ENCODE measurements at regions not wholly inside any gene's neighbourhood (a gene's known extent, or its start where the extent isn't known, plus 50 kb on each side); places are given as distances from the start of the nearest gene placed in this dataset.
"Not testable (repeated sequence)": the region's sequence is repeated elsewhere in the genome, so short reads cannot be mapped to it uniquely, and the experiment has no call there.

DNA sequence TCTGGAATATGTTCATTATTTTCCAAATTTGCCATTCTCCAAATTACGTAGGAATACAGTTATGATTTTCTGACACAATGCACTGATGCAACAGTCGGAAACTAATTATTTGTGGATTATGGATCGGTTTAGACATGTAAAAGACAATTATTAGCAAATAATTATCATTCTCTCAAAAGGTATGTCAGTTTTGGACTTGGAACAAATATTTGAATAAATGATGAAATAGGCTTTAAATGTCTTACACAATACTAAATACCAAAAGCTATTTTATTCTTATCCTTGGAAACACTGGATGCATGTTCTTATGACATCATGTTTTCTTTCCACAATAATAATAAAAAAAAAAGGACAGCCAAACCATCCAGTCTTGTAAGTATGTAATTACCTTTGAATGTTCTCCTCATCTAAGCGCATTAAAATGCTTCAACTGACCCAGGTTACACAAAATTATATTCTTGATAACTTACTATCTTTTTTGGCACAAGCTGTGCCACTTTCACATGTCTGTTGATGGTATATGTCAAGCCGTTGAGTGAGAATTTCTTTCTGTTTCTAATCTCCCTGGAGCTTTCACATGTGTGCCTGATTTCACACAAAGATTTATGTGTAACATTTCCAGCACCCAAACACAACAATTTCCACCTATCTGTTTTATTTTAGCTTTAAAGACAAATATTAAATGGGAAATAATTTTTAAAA lies 238.5 kb upstream of the ZNF385D start:
- no peak for DNase-seq (ENCODE audit: low spot score)

DNA sequence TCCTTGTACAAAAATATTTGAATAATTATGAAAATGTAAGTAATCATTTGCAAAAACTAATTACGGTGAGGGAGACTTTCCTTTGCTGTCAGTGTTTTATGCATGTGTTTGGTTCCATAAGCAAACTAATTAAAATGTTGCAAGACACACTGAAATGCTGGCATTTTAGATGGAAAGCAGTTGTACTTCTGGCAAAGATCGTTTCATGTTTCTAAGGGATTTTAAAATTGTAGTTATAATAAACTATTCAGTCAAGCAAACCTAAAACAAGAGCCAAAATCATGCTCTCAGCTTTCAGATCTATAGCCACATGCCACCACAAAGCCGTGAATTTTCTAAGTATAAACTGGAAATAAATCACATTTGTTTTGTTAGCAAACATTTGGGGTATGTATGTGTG lies 240.1 kb upstream of the ZNF385D start:
- DNase-seq (ENCODE audit: low spot score) = no peak

DNA sequence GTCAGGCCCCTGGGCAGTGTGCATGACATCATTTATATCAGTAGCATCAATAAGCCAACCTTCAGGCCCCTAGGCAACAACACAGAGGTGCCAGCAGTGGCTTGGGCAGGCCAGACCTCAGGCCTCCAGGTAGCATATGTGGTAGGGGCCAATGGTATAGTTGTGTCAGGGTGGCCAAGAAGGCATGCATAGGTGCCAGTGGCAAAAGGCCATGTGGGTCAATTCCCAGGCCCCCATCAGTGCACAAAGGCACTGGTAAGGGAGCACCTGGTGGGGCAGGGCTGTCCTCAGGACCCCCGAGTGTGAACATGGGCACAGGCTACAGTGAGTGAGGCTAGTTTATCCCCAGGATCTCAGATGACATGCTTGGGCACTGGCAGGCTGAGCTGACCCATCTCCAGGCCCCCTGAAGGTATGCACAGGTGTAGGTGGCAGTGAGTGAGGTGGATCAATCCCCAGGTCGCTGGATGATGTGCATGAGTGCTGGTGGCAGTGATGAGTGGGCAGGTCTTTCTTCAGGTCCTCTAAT lies 244.1 kb upstream of the ZNF385D start:
- no peak for DNase-seq (ENCODE audit: low spot score)

DNA sequence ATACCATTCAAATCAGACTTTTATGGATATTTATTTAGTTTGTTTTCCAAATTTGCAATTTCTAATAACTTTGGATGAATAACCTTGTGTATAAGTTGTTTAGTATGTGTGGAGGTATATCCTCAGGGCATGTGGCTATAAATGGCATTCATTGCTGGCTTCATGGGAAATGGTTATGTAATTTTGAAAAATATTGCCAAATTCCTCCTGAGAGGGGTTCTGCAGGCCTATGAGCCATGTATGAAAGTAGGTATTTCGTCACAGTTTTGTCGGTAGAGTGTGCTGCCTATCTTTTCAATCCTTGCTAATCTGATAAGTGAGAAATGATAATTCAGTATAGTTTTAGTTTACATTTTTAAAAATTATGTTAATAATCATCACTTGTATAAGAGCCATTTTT lies 256.4 kb upstream of the ZNF385D start:
- no peak for DNase-seq (ENCODE audit: low spot score)

DNA sequence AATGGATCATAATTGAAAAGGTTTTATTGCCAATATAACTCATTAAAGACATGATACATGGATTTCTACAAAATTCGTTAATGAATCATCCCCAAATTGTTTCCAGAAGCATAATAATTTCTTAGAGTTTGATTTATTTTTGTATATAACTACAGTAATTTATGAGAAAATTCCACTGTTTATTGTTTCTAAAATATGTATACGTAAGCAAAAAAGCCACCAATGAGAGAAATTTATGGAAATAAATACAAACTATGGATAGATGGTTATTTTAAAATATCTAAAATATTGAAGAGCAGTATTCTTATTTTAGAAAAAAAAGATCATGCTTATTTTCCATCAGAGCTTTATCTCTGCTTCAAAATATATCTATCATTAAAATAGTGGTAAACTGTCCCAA lies 260.0 kb upstream of the ZNF385D start:
- DNase-seq (ENCODE audit: low spot score) = no peak

DNA sequence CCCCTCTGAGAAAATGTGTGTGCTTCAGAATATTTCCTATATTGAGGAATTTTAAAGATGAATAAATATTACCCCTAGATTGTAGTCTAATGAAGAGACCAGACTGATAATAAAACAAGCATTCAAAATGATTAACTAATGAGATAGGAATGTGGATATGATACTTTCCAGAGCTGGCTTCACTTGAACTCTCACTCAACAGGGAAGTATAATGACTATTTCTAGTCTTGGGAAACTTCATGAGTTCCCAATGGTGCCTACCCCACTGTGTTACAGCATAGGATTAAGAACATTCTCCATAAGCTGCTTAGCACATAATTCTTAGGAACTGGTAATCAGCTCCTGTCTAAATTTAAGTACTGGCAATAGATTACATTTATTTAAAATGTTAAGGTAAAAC lies 261.5 kb upstream of the ZNF385D start:
- no peak for DNase-seq (ENCODE audit: low spot score)

DNA sequence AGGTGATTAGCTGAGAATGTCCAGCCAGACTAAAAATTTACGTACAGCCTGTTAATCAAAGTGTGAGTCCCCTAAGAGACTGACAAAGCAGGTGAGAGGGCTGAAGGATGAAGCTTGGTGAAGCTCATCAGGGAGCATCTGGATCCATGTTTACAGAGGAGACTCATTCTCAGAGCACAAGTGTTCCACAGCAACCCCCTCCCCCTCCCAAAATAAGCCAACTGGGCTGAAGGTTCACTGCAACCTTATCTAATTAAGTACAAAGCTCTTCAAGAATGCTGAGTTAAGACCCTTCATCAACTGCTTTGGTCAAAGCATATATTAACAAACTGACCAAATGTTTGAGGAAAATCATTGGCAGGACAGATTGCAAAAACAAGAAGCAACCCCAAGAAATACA lies 262.6 kb upstream of the ZNF385D start:
- DNase-seq (ENCODE audit: low spot score) = no peak

DNA sequence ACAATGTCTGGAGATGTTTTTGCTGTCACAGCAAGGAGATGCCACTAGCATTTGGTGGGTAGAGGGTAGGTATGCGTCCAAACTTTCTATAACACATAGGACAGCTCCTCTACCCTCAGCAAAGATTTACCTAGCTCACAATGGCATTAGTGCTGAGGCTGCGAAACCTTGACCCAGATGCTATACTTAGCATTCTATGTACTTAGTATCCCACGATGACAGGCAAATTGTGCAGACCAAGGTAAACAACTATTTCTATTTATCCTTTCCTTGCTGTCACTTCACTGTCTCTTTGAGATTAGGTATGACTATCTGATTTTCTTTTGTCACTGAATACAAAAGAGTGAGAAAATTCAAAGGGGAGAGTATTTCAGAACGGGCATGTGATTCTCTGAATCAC lies 265.2 kb upstream of the ZNF385D start:
- DNase-seq (ENCODE audit: low spot score) = no peak

DNA sequence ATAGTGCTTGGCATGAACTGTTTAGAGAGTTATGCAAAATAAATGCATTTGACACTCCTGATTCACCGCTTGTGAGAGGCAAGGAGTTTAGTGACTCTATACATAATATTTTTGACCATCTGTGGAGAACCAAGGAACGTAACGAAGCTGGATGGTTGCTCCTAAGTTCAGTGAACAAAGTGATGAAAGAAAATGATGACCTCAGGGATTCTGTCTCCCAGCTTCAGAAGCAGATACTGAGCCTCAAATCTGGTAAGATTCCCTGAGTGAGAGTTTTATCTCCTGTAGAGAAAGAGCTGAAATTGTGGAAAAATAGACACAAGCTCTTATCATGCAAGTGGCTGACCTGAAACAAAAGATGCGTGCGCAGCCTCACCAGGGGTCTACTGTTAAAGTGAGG lies 273.6 kb upstream of the ZNF385D start:
- not testable (repeated sequence) for DNase-seq (ENCODE audit: low spot score)

DNA sequence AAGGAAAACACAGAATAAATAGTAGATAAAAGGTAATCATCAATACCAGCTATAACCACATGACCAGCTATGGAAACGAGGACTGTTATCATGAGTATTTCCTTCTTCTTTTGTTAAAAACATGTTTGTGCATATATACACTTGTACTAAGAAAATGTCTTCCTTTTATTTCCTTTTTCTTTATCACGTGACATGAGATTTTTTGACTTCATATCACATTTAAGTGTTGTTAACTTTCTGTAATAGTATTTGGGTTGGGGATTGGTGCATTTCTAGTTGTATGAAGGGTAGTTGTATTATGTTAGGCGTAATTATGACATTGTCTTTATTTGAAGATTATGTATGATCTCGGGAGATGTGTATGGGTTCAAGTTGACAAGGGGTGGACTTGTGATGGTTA lies 278.5 kb upstream of the ZNF385D start:
- DNase-seq (ENCODE audit: low spot score) = no peak

DNA sequence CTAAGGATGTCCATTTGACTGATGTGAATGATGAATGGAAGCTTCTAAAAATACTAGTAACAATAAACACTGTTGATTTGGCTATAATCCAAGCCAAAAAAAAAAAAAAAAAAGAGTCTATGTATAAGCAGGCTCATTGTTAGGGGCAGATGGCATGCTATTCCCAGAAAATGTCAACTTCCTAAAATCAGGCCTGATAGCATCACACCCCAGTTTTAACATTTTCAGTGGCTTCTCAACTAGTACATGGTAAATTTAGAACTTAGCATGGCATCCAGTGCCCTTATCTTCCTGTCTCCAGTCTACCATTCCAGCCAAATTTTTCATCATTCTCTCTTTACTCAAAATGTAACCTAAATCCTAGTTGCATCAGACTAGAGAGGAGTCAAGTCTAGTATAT lies 288.2 kb upstream of the ZNF385D start:
- no peak for DNase-seq (ENCODE audit: low spot score)

DNA sequence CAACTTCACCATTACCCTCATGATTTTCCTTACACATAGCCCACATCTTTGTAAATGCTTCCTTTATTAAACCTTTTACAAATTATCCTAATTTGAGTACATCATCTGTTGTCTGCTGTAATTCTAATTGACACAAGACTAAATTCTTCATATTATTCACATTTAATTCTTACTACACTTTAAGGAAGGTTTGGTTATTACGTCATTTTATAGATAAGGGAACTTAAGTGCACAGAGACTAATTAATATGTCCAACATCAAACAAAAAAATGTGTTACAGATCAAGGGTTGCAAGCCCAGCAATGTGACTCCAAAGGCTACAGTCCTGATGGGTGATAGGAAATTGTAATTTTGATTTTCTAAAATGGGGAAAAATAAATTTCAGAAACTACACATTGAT lies 289.1 kb upstream of the ZNF385D start:
- no peak for DNase-seq (ENCODE audit: low spot score)

DNA sequence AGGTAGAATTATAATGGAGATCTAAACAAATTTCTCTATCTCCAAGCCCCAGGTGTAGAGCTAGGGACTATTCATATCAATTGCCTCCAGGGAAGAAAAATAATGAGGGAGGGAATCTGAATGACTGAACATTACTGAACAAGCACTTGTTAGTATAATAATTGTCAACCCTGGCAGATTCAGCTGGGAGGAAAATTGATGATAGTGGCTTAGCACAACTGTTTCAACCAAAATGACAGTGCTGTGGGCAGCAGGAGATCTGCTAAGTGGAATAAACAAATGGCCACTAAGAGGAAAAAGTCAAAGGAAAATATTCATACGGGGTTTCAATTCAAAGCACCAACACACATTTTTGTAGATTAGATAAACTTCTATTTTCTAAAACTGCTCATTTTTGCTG lies 294.9 kb upstream of the ZNF385D start:
- DNase-seq (ENCODE audit: low spot score) = no peak

DNA sequence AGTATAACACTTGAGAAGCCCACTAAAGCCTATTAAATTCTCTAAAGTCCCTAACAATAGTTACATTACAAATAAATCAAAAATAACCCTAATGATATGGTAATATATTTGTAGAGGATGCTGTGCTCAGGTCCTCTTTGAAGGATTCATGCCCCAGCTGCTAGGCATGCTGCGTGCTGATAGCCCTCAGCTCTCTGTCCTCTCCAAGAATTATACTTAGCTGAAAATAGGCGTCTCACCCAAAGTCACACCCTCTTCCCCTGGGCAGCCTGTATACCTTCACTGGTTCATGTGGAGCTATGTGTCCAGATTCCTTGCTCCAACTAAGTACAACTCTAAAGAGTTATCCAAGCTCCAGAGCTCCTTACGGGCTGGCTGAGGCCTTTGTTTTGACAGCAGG lies 312.5 kb upstream of the ZNF385D start:
- no peak for DNase-seq (ENCODE audit: low spot score)

DNA sequence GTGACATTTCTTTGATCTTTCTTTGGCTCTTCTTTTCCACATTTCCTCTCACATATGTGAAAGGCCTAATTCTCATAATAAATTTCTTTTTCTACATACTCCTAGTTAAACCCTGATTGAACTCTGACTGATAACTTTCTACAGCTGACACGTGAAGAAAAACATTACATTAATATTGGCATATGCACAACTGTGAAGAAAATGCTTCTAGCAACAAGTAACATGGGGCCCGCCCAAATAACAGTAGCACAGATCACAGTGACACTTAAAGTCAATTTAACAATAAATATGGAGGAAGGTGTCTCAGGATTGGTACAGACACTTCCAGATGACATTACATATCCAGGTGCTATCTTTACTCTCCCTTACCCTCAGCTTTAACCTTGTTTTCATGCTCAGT lies 317.6 kb upstream of the ZNF385D start:
- no peak for DNase-seq (ENCODE audit: low spot score)

DNA sequence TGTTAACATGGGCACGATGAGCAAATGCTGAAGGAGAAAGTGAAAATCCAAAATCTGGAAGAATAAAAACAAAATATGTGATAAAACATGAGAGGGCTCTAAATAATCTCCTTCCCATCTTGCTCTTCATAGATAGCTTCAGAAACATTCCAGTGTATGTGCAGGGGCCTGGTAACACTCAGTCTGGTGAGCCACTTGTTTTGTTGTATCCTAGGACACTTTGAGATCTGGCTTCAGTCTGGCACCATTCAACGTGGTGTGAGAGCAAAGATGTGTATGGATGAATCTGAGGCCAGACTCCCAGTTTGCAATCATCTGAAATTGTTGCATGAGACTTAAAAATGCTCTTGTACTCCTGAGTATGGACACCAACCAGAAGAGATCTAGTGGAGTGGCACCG lies 337.2 kb upstream of the ZNF385D start:
- DNase-seq (ENCODE audit: low spot score) = no peak

DNA sequence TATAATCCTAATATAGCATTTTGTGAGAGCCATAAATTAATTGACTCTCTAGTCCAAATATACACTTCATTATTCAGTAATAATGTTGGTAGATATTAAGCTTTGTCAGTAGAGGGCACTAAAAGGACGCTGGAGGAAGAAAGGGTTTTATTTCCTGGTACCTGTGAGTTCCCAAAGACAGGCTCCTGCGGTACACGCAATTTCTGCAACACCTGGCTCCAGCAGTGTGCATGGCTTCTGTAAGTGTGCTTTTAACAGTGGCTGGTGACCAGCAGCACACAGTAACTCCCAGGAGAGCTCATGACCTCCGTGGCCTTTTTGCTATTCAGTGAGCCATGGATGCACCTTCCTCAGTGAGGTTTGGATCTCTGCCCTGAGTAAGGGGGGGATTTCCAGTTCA lies 338.3 kb upstream of the ZNF385D start:
- DNase-seq (ENCODE audit: low spot score) = peak; percentile 7

DNA sequence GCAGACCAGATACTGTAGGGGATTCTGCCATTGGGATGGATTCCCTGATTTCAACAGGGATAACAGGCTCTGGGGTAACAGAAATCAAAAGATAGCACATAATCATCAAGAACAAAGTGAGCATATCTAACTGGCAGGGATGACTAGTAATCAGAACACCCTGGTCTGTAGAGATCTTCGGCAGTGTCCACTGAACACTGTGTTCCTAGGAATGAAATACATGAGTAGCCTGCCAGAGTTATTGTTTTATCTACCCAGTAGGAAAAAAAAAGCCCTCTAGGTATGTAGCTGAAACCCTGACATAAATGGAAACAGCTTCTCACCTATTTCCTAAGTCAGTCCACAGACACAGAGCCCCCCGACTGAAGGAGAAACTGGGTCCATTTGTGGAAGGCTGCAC lies 340.3 kb upstream of the ZNF385D start:
- no peak for DNase-seq (ENCODE audit: low spot score)

DNA sequence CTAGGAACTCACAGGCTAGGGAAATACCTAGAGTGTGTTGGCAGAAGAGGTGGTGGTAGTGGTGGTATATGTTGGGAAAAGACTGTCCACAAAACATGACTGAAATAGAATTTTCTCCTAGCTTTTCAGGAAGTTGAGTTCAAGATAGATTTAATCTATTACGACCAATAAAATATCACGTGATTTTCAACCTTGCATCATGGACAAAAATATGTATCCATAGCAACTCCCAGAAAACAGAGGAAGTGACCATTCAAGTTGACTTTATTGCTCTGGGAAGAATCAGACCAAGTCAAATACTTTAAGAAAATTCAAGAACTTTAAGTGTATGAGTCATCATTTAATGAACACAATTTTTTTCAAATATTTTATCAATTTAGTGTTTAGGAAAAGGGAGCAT lies 347.0 kb upstream of the ZNF385D start:
- no peak for DNase-seq (ENCODE audit: low spot score)

DNA sequence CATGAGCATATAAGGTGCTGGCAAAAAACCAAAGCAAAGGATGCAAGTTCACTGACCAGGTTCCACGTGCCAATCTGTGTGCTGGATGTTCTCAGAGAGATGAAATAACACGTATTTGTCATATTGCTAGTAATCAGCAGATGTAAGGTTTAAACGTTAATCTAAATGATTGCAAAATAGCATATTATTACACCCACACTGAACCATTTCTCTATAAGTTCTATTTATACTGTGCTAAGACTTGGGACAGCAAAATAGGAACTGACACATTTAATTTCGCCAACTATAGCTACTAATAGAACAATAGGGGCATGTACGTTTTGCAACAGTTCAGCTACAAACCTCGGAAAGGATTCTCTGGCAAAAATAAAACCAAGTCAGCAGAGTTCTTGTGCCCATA lies 350.3 kb upstream of the ZNF385D start:
- no peak for DNase-seq (ENCODE audit: low spot score)

DNA sequence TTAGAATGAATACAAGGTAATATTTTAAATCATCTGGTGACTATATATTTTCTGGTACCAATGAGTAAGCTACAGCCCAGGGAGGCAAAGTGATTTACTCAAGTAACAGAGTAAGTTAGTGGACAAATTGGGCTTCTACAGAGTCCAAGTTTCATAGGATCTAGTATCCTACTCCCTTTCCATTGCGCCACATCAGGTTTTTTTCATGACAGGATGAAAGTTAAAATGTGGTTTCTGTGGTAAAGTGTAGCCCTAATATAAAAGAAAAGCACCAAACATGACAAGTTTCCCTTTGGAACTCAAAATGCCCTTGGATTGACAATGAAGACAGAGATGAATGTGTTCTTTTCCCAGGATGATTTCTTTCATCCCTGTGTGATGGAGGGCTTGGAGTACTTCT lies 350.8 kb upstream of the ZNF385D start:
- no peak for DNase-seq (ENCODE audit: low spot score)

DNA sequence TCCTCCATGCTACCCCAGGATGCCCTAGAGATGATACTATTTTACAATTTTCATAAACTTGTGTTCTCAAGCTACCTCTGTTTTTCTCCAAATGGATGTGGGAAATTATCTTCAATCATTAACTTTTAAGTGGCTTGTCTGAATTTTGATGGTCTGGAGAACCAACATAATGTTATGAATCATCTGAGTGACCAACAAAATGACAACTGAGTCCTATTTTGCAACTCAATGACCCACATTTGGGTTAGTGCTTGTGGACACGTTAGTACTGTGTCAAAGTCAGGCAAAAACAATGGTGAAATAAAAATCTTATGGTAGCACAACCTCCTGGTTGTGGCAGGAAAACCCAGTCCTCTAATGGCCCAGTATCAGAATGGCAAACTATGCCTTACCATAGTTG lies 352.4 kb upstream of the ZNF385D start:
- DNase-seq (ENCODE audit: low spot score) = no peak

DNA sequence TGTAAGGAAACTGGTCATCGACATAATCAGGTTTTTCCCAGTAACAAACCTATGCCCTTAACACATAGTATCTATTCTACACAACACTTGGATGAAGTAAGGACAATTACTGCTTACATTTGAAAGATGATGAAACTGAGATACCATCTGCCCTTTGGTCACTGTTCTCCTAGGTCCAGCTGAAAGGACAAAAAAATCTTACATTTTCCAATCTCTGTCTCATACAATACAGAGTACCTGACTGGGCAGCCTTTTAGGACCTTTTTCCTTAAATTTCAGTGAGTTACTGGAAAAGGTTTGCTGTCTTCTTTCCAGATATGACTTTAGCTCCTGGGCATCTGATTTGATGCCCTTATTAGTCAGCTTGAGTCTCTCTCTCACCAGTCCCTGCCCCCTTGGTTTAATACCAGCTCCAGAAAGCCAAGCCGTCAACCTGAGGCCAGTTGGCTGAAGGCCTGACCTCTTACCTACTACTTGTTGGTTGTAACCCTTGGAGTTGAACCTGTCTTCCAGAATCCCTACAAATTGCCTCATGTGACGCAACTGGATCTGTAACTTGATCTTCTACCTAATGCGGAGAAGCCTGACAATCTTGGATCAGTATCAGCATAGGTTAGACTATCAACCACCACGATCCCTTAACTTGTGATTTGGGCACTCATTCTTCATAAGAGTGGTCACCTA lies 355.3 kb upstream of the ZNF385D start:
- DNase-seq (ENCODE audit: low spot score) = no peak

DNA sequence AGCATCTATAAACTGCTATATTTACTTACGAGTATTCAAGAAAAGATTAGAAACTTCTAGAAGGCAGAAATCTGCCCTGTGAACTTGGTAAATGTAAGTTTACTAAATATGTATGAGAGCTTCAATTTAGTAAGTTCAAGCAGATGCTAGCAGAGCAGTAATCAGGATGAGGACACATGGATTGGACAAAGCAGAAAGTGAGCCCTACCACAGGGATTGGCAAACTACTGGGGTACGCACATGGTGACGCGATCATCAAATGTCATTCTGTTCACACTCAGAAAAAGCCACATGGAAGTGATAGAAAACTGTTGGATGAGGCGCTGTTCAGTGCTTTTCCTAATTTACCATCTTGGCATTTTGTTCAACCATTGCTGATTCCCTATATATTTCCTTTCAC lies 360.2 kb upstream of the ZNF385D start:
- DNase-seq (ENCODE audit: low spot score) = no peak
